ENCODE measurements at regions not wholly inside any gene's neighbourhood (a gene's known extent, or its start where the extent isn't known, plus 50 kb on each side); places are given as distances from the start of the nearest gene placed in this dataset.
A peak's percentile ranks its signal among the peaks of the same experiment; 100 is the strongest.
"Not testable (repeated sequence)": the region's sequence is repeated elsewhere in the genome, so short reads cannot be mapped to it uniquely, and the experiment has no call there.

DNA sequence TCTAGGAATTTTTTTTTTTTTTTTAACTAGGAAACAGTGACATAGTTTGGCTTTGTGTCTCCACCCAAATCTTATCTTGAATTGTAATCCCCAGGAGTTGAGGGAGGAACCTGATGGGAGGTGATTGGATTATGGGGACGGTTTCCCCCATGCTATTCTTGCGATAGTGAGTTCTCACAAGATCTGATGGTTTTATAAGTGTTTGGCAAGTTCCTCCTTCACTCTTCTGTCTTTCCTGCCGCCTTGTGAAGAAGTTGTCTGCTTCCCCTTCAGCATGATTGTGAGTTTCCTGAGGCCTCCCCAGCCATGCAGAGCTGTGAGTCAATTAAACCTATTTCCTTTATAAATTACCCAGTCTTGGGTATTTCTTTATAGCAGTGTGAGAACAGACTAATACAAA, 152.2 kb upstream of the CACNA2D1 start:
- not testable (repeated sequence) for H3K36me3 ChIP-seq (ENCODE audit: insufficient read depth, low read length); H3K4me3 ChIP-seq (ENCODE audit: low read length); H3K9me3 ChIP-seq (replicated peaks; ENCODE audit: low read length); H3K4me2 ChIP-seq (ENCODE audit: low read length); H3K9ac ChIP-seq (ENCODE audit: low read depth, low read length); H3K27me3 ChIP-seq (ENCODE audit: control insufficient read depth, insufficient read depth, low read length)
- peaks cover 20% of the 10 kb centered on the region for H3K4me1 ChIP-seq (ENCODE audit: control insufficient read depth, insufficient read depth, low read length)

DNA sequence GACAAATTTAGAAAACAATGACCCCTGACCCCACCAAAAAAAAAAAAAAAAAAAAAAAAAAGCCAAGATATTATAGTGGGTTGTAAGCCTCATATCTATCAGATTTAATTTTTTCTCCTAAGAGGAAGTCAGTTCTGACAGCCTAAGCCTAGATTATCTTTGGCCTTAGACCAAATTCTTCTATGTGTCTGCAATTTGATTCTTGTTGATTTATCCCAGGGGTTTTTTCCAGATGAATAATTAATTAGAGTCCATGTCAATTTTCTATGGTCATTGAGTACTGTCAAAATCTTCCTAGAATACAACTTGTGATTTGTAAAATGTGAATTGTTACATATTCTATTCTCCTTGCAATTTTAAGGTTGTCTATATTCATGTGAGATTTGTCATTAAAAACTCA, 151.6 kb upstream of the CACNA2D1 start:
- no peak overlapping the region for H3K9ac ChIP-seq (ENCODE audit: low read depth, low read length)
- H3K4me3 ChIP-seq (ENCODE audit: low read length), result no peak overlapping the region
- H3K4me1 ChIP-seq (ENCODE audit: control insufficient read depth, insufficient read depth, low read length), result peaks cover 20% of the 10 kb centered on the region
- no peaks in the 10 kb centered on the region for H3K36me3 ChIP-seq (ENCODE audit: insufficient read depth, low read length)
- no peaks in the 10 kb centered on the region for H3K27me3 ChIP-seq (ENCODE audit: control insufficient read depth, insufficient read depth, low read length)
- H3K9me3 ChIP-seq (replicated peaks; ENCODE audit: low read length), result no peaks in the 10 kb centered on the region
- H3K4me2 ChIP-seq (ENCODE audit: low read length), result no peak overlapping the region

DNA sequence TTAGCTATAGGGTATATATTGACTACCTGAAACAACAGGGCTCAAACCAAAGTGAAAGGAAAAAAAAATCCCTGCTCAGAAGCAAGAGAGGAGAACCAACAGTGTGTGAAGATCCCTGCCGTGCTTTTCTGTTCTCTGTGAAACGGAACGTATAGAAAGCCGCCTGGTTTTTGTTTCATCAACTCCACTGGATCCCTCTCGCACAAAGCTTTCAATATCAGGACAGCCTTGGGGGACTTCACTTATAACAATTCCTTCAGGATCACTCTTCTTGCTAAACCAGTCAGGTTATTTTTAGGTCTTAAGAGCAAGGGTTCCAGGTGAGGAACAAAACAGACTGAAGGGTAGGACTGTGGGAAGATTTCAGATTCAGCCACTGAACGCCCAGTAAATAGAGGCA, 151.1 kb upstream of the CACNA2D1 start:
- Histone ChIP-seq H3K4me1 (ENCODE audit: control insufficient read depth, insufficient read depth, low read length) (peaks cover 20% of the 10 kb centered on the region), H3K27me3 (ENCODE audit: control insufficient read depth, insufficient read depth, low read length) (no peaks in the 10 kb centered on the region), H3K9ac (ENCODE audit: low read depth, low read length) (no peak overlapping the region), H3K4me2 (ENCODE audit: low read length) (peak overlapping the region; percentile 47), H3K4me3 (ENCODE audit: low read length) (no peak overlapping the region), H3K9me3 (replicated peaks; ENCODE audit: low read length) (no peaks in the 10 kb centered on the region), H3K36me3 (ENCODE audit: insufficient read depth, low read length) (no peaks in the 10 kb centered on the region)

DNA sequence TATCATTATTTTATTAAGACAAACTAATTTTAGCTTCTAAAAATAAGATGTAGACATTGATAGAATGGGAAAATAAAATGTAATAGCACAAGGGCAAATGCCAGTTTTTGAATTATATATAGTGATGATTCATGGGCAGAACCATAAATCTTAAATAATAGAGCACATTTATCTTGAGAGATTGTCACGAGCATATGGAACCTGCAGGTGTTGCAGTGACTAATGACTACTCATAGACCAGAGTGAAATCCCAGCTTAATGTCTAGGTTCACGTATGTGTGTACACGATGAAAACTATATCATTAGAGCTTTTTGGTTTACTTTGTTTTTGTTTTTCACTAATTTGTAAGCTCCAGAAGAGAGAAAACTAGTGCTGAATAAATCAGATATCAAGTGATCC, 150.2 kb upstream of the CACNA2D1 start:
- Histone ChIP-seq H3K9ac (ENCODE audit: low read depth, low read length) (no peak overlapping the region), H3K36me3 (ENCODE audit: insufficient read depth, low read length) (no peaks in the 10 kb centered on the region), H3K4me1 (ENCODE audit: control insufficient read depth, insufficient read depth, low read length) (peaks cover 18% of the 10 kb centered on the region), H3K4me2 (ENCODE audit: low read length) (no peak overlapping the region), H3K27me3 (ENCODE audit: control insufficient read depth, insufficient read depth, low read length) (no peaks in the 10 kb centered on the region), H3K4me3 (ENCODE audit: low read length) (no peak overlapping the region), H3K9me3 (replicated peaks; ENCODE audit: low read length) (no peaks in the 10 kb centered on the region)

DNA sequence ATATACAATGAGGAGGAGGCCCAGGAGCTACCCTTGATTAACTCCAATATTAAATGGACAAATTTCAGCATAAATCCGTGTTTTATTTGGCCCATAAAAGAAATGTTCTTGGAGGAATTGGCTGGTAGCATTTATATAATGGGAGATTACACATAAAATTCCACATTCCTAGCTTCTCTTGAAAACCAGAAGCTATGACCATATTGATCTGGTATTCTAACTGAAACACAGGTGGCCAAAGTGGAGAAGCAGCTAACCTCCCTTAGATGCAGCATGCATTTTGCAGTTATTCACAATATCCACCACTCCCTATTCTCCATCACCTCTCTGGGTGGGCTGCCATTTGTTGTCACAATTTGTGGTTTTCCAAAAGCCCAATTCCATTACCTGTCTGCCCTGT, 148.8 kb upstream of the CACNA2D1 start:
- no peak overlapping the region for H3K9ac ChIP-seq (ENCODE audit: low read depth, low read length)
- H3K4me3 ChIP-seq (ENCODE audit: low read length), result no peak overlapping the region
- H3K36me3 ChIP-seq (ENCODE audit: insufficient read depth, low read length), result no peaks in the 10 kb centered on the region
- no peaks in the 10 kb centered on the region for H3K9me3 ChIP-seq (replicated peaks; ENCODE audit: low read length)
- H3K4me1 ChIP-seq (ENCODE audit: control insufficient read depth, insufficient read depth, low read length), result peaks cover 15% of the 10 kb centered on the region
- no peaks in the 10 kb centered on the region for H3K27me3 ChIP-seq (ENCODE audit: control insufficient read depth, insufficient read depth, low read length)
- no peak overlapping the region for H3K4me2 ChIP-seq (ENCODE audit: low read length)

DNA sequence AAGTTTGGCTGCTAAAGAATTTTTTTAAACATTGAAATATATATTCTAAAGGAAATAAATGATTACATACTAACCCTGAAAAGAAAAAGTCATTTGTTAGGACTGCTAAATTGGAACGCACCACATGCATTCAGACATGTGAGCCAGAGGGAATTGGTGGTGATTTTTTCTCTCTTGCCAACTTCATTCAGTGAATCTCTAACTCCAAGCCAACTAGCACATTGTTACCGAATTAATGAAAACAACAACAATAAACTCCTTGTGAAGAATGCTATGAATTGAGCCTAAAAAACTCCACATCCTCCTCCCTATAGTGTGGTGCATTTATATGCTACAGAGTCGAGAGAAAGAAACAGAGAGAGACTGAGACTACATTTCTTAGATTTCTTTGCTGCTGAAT, 135.5 kb upstream of the CACNA2D1 start:
- Histone ChIP-seq H3K4me1 (ENCODE audit: control insufficient read depth, insufficient read depth, low read length) (no peaks in the 10 kb centered on the region), H3K27me3 (ENCODE audit: control insufficient read depth, insufficient read depth, low read length) (no peaks in the 10 kb centered on the region), H3K9me3 (replicated peaks; ENCODE audit: low read length) (no peaks in the 10 kb centered on the region), H3K4me3 (ENCODE audit: low read length) (no peak overlapping the region), H3K36me3 (ENCODE audit: insufficient read depth, low read length) (no peaks in the 10 kb centered on the region), H3K9ac (ENCODE audit: low read depth, low read length) (no peak overlapping the region), H3K4me2 (ENCODE audit: low read length) (no peak overlapping the region)

DNA sequence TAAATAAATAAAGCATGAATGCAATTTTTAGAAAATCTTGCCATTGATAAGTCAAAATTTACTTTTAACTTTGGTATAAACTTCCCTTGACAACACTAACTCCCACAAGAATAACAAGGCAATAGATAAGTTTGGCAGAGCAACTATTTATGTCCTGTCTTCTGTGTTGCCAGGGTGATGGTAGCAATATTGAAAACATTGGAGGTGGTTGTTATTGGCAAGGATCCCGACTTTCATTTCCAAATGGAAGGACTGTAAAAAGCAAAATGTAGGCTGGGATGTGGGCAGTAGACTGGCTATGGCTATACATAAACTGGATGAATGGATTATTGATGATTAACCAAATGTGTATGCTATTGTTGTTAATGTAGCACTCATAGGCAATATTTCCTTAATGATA, 134.9 kb upstream of the CACNA2D1 start:
- H3K4me1 ChIP-seq (ENCODE audit: control insufficient read depth, insufficient read depth, low read length), result no peaks in the 10 kb centered on the region
- H3K9me3 ChIP-seq (replicated peaks; ENCODE audit: low read length), result no peaks in the 10 kb centered on the region
- H3K36me3 ChIP-seq (ENCODE audit: insufficient read depth, low read length), result no peaks in the 10 kb centered on the region
- no peaks in the 10 kb centered on the region for H3K27me3 ChIP-seq (ENCODE audit: control insufficient read depth, insufficient read depth, low read length)
- H3K4me2 ChIP-seq (ENCODE audit: low read length), result no peak overlapping the region
- H3K4me3 ChIP-seq (ENCODE audit: low read length), result no peak overlapping the region
- no peak overlapping the region for H3K9ac ChIP-seq (ENCODE audit: low read depth, low read length)

DNA sequence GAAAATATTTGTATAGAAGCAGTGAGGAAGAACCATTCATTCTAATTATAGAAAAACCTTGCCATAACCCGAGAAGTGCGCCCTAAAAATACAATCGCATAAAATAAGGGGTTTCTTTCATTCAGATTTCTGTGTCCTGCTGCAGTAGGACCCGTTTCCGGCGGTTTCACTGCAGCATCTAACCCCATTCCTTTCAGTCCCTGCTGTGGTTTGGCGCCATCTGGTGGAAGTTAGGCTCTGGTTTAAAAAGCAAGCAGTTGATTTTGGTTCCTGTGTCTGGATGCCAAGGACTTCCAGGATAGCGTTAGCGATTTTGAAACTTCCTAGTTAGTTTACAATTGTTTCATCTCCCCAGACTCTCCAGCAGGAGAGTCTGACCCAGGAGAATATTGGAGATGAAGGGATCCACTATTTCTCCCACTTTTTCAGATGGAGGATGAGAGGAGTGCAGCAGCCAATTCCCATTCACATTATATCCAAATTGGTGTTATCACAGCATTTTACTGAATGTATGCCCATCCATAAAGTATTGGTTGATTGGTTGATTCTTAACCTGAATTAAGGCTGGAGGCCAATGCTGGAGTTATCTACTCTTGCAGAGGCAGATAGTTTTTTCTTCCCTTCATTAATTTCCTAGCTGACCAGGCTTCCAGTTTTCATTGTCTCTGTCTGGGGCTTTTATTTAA, 128.8 kb upstream of the CACNA2D1 start:
- Histone ChIP-seq H3K4me1 (ENCODE audit: control insufficient read depth, insufficient read depth, low read length) (no peaks in the 10 kb centered on the region), H3K9ac (ENCODE audit: low read depth, low read length) (no peak overlapping the region), H3K9me3 (replicated peaks; ENCODE audit: low read length) (no peaks in the 10 kb centered on the region), H3K27me3 (ENCODE audit: control insufficient read depth, insufficient read depth, low read length) (no peaks in the 10 kb centered on the region), H3K4me2 (ENCODE audit: low read length) (peak overlapping the region; percentile 71), H3K36me3 (ENCODE audit: insufficient read depth, low read length) (no peaks in the 10 kb centered on the region), H3K4me3 (ENCODE audit: low read length) (peak overlapping the region; percentile 28)

DNA sequence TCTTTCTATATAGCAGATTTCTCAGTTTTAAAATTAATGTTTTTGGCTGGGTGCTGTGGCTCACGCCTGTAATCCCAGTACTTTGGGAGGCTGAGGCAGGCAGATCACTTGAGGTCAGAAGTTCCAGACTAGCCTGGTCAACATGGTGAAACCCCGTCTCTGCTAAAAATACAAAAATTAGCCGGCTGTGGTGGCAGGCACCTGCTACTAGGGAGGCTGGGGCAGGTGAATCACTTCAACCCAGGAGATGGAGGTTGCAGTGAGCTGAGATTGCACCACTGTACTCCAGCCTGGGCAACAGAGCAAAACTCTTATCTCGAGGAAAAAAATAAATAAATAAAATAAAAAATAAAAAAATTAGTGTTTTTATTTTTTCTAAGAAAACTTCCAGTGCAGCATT, 127.5 kb upstream of the CACNA2D1 start:
- H3K36me3 ChIP-seq (ENCODE audit: insufficient read depth, low read length); H3K27me3 ChIP-seq (ENCODE audit: control insufficient read depth, insufficient read depth, low read length); H3K4me3 ChIP-seq (ENCODE audit: low read length); H3K9me3 ChIP-seq (replicated peaks; ENCODE audit: low read length); H3K9ac ChIP-seq (ENCODE audit: low read depth, low read length); H3K4me1 ChIP-seq (ENCODE audit: control insufficient read depth, insufficient read depth, low read length); H3K4me2 ChIP-seq (ENCODE audit: low read length): not testable (repeated sequence)

DNA sequence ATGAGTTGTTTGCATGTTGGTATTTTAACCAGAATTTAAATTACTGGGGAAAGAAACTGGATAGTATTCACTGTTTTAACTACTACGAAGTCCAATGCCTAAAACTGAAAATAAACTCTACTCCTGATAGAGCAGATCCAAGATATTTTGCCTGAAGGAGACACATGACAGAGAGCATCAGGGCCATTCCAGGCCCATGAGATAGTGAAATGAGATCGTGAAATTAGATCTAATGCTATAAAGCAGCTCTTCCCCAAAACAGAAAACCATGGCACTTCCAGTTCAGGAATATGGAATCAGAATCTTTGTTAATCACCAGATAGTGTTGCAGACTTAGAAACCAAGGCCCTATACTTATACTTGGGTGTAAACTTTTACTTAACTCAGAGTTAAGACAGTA, 124.3 kb upstream of the CACNA2D1 start:
- H3K27me3 ChIP-seq (ENCODE audit: control insufficient read depth, insufficient read depth, low read length), result no peaks in the 10 kb centered on the region
- H3K4me2 ChIP-seq (ENCODE audit: low read length), result no peak overlapping the region
- H3K4me3 ChIP-seq (ENCODE audit: low read length), result no peak overlapping the region
- no peak overlapping the region for H3K9ac ChIP-seq (ENCODE audit: low read depth, low read length)
- peaks cover 20% of the 10 kb centered on the region for H3K4me1 ChIP-seq (ENCODE audit: control insufficient read depth, insufficient read depth, low read length)
- no peaks in the 10 kb centered on the region for H3K9me3 ChIP-seq (replicated peaks; ENCODE audit: low read length)
- H3K36me3 ChIP-seq (ENCODE audit: insufficient read depth, low read length), result no peaks in the 10 kb centered on the region

DNA sequence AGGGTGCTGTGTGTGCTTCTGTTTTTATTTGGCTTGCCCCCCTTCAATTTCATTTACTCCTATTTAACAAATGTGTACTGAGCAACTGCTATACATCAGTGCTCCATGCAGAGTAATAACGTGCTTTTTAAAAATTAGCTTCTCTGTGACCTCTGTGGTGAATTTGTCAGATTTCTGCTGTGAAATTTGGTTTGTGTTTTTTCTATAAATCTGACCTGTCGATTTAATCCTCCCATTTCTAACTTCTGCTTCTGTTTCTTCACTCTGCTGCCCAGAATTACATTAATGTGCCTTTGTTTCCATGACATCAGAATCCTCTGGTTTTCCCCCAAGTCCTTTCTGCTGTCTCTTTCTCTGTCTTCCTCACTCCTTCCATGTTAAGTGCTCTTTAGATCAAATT, 123.8 kb upstream of the CACNA2D1 start:
- H3K9me3 ChIP-seq (replicated peaks; ENCODE audit: low read length), result no peaks in the 10 kb centered on the region
- no peak overlapping the region for H3K4me3 ChIP-seq (ENCODE audit: low read length)
- H3K27me3 ChIP-seq (ENCODE audit: control insufficient read depth, insufficient read depth, low read length), result no peaks in the 10 kb centered on the region
- peaks cover 25% of the 10 kb centered on the region for H3K4me1 ChIP-seq (ENCODE audit: control insufficient read depth, insufficient read depth, low read length)
- H3K4me2 ChIP-seq (ENCODE audit: low read length), result no peak overlapping the region
- H3K9ac ChIP-seq (ENCODE audit: low read depth, low read length), result no peak overlapping the region
- no peaks in the 10 kb centered on the region for H3K36me3 ChIP-seq (ENCODE audit: insufficient read depth, low read length)

DNA sequence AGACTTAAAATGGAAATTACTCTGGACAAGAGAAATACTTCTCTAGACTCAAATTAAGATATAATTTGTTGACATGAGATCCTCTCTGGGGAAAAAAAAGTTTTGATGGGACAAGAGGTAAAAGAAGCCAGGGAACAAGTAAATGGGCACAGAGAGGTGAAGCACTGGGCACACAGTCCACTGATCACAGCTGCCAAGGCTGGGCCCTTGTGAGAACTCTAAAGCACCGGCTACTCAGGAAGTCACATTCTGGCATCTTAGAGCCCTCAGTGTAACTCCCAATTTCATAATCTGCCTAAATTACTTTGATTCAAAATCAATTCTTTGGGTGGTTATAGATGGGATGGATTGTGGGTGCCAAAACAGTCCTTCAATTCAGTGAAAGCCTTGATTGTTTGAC, 123.2 kb upstream of the CACNA2D1 start:
- H3K4me3 ChIP-seq (ENCODE audit: low read length), result no peak overlapping the region
- peaks cover 28% of the 10 kb centered on the region for H3K4me1 ChIP-seq (ENCODE audit: control insufficient read depth, insufficient read depth, low read length)
- H3K9ac ChIP-seq (ENCODE audit: low read depth, low read length), result no peak overlapping the region
- H3K27me3 ChIP-seq (ENCODE audit: control insufficient read depth, insufficient read depth, low read length), result no peaks in the 10 kb centered on the region
- H3K9me3 ChIP-seq (replicated peaks; ENCODE audit: low read length), result no peaks in the 10 kb centered on the region
- H3K4me2 ChIP-seq (ENCODE audit: low read length), result no peak overlapping the region
- H3K36me3 ChIP-seq (ENCODE audit: insufficient read depth, low read length), result no peaks in the 10 kb centered on the region

Measured in skeletal muscle satellite cell (primary cell).